Keratinocyte (primary cell): ENCODE measurements at regions not wholly inside any gene's neighbourhood (a gene's known extent, or its start where the extent isn't known, plus 50 kb on each side); places are given as distances from the start of the nearest gene placed in this dataset.

Experiments
- DNase-seq: peaks from one replicate; pipeline ENCODE4 v3.0.0-alpha.2; 2011; ENCODE audit warnings: low read depth, missing footprints, low spot score
- FAIRE-seq: peaks from 2 replicates; lab custom pipeline; 2011; peaks lifted over from hg19 to GRCh38; lab: Jason Lieb, UNC
- H2AFZ ChIP-seq: 2 replicates; pipeline ENCODE4 v1.6.0; 2012; ENCODE audit warnings: low read length, control low read depth, inconsistent platforms; ENCODE audit not compliant: control insufficient read depth
- H3K27ac ChIP-seq: 2 replicates; pipeline ENCODE4 v1.5.1; 2011; ENCODE audit warnings: low read length; ENCODE audit not compliant: control insufficient read depth, insufficient read depth
- H3K27me3 ChIP-seq: 3 replicates; pipeline ENCODE4 v1.6.0; 2011; ENCODE audit warnings: low read length; ENCODE audit not compliant: control insufficient read depth, insufficient read depth; ENCODE audit errors: extremely low read depth
- H3K36me3 ChIP-seq, 2 experiments: 2 replicates in 1 of 2; 3 replicates in 1 of 2; pipeline ENCODE4 v1.5.1; 2011; ENCODE audit warnings: low read length in 2 of 2, mild to moderate bottlenecking in 1 of 2; ENCODE audit not compliant: control insufficient read depth in 2 of 2, insufficient read depth in 2 of 2; ENCODE audit errors: extremely low read depth in 1 of 2
- H3K4me1 ChIP-seq: 3 replicates; pipeline ENCODE4 v1.5.1; 2011; ENCODE audit warnings: low read length; ENCODE audit not compliant: control insufficient read depth, insufficient read depth; ENCODE audit errors: extremely low read depth
- H3K4me2 ChIP-seq: 3 replicates; pipeline ENCODE4 v1.6.0; 2011; ENCODE audit warnings: low read depth, low read length; ENCODE audit not compliant: control insufficient read depth, insufficient read depth; ENCODE audit errors: extremely low read depth
- H3K4me3 ChIP-seq, 3 experiments: fragments of 200-600 bp in 1 of 3; sonication (generic) in 1 of 3; 2 replicates in 2 of 3; 3 replicates in 1 of 3; pipeline ENCODE4 v1.5.1; 2011 to 2016; ENCODE audit warnings: low read length in 3 of 3, mild to moderate bottlenecking in 3 of 3, control low read depth in 2 of 3, inconsistent platforms in 1 of 3, low read depth in 1 of 3, mixed read lengths in 1 of 3, mixed run types in 1 of 3, moderate library complexity in 1 of 3; ENCODE audit not compliant: control insufficient read depth in 2 of 3, insufficient read depth in 2 of 3; ENCODE audit errors: extremely low read depth in 1 of 3
- H3K79me2 ChIP-seq: 2 replicates; pipeline ENCODE4 v1.6.0; 2012; ENCODE audit warnings: low read length; ENCODE audit not compliant: control insufficient read depth, insufficient read depth
- H3K9ac ChIP-seq: 3 replicates; pipeline ENCODE4 v1.6.0; 2011; ENCODE audit warnings: low read length; ENCODE audit not compliant: control insufficient read depth, insufficient read depth; ENCODE audit errors: extremely low read depth
- H3K9me1 ChIP-seq: 3 replicates; pipeline ENCODE4 v1.6.0; 2011; ENCODE audit warnings: low read length; ENCODE audit not compliant: control insufficient read depth, insufficient read depth; ENCODE audit errors: extremely low read depth
- H3K9me3 ChIP-seq: 2 replicates; pipeline ENCODE4 v1.5.1; 2012; ENCODE audit warnings: low read depth, low read length; ENCODE audit not compliant: control insufficient read depth
- H4K20me1 ChIP-seq: 3 replicates; pipeline ENCODE4 v1.6.0; 2011; ENCODE audit warnings: low read length; ENCODE audit not compliant: control insufficient read depth, insufficient read depth; ENCODE audit errors: extremely low read depth
- EZH2 ChIP-seq: IDR thresholded peaks from one replicate; pipeline ENCODE4 v1.6.1; 2012; ENCODE audit warnings: inconsistent platforms, mild to moderate bottlenecking, low read length, moderate library complexity
- dilution Hi-C: fragments of 300-500 bp; cut with MboI; formaldehyde crosslinking; loops from one replicate; pipeline ENCODE4 v1.7.0; 2020; ENCODE audit warnings: low sequenced_read_pairs; ENCODE audit not compliant: extremely low pct_ligation_motif_present
- TF ChIP-seq, protein P1 (sequence below), 3 experiments: IDR thresholded peaks in 1 of 3; conservative IDR thresholded peaks in 1 of 3; optimal IDR thresholded peaks in 1 of 3; 2 replicates in 2 of 3; 3 replicates in 1 of 3; pipeline versions ENCODE3 to v1.5.1; 2011; ENCODE audit warnings: low read length in 3 of 3, mild to moderate bottlenecking in 3 of 3, moderate library complexity in 2 of 3, control low read depth in 1 of 3, inconsistent platforms in 1 of 3; ENCODE audit not compliant: insufficient read depth in 2 of 3; ENCODE audit errors: extremely low read depth in 1 of 3

- Histone ChIP-seq H3K79me2 (no peaks in the 10 kb centered on the region), H2AFZ (no peak overlapping the region), H3K9me1 (no peaks in the 10 kb centered on the region), H3K27me3 (no peaks in the 10 kb centered on the region), H3K27ac (no peak overlapping the region), H3K4me1 (no peaks in the 10 kb centered on the region), H4K20me1 (no peaks in the 10 kb centered on the region), H3K36me3 (no peaks in the 10 kb centered on the region), H3K4me3 (no peak overlapping the region), H3K4me2 (no peak overlapping the region), H3K9ac (no peak overlapping the region), H3K9me3 (no peaks in the 10 kb centered on the region)
- DNase-seq (no peak), FAIRE-seq (no peak)
- TF ChIP-seq, protein P1, sequence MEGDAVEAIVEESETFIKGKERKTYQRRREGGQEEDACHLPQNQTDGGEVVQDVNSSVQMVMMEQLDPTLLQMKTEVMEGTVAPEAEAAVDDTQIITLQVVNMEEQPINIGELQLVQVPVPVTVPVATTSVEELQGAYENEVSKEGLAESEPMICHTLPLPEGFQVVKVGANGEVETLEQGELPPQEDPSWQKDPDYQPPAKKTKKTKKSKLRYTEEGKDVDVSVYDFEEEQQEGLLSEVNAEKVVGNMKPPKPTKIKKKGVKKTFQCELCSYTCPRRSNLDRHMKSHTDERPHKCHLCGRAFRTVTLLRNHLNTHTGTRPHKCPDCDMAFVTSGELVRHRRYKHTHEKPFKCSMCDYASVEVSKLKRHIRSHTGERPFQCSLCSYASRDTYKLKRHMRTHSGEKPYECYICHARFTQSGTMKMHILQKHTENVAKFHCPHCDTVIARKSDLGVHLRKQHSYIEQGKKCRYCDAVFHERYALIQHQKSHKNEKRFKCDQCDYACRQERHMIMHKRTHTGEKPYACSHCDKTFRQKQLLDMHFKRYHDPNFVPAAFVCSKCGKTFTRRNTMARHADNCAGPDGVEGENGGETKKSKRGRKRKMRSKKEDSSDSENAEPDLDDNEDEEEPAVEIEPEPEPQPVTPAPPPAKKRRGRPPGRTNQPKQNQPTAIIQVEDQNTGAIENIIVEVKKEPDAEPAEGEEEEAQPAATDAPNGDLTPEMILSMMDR (optimal IDR thresholded peaks at IDR 0.05 in 1 of 3, IDR thresholded peaks at IDR 0.05 in 1 of 3, conservative IDR thresholded peaks at IDR 0.05 in 1 of 3; ENCODE audit: extremely low read depth in 1 of 3, insufficient read depth in 2 of 3, low read length in 3 of 3): no peak
- no peak for TF ChIP-seq EZH2
- dilution Hi-C loops: no loop called here
Observed at GRCh38 chr7:16300361-16300895, 120.9 kb downstream of the CRPPA start.

DNA sequence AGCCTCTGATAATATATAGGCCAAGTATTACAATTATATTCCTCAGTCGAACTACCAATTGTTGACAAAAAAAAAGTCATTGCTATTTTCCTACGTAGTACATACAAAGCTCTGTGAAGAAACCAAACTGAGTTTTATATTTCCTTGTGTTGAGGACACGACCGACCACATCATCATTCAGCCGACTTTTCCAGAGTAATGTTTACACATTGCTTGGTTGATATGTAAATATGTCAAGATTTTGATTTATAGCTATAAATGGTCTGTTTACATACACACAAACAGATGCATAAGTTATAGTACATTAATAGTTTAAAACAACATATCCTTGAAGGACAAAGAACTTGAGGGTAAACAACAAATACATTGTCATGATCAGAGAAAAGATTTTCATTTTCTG lies 121.5 kb downstream of the CRPPA start:
- H3K9me3 ChIP-seq: no peaks in the 10 kb centered on the region
- H3K79me2 ChIP-seq: no peaks in the 10 kb centered on the region
- dilution Hi-C loops: no loop called here
- FAIRE-seq: no peak
- no peak overlapping the region for H3K27ac ChIP-seq
- no peaks in the 10 kb centered on the region for H3K9me1 ChIP-seq
- DNase-seq: no peak
- H3K27me3 ChIP-seq: no peaks in the 10 kb centered on the region
- H3K4me1 ChIP-seq: no peaks in the 10 kb centered on the region
- H4K20me1 ChIP-seq: no peaks in the 10 kb centered on the region
- no peak overlapping the region for H2AFZ ChIP-seq
- H3K4me2 ChIP-seq: no peak overlapping the region
- no peaks in the 10 kb centered on the region for H3K36me3 ChIP-seq
- TF ChIP-seq EZH2: no peak
- TF ChIP-seq, protein P1 (optimal IDR thresholded peaks at IDR 0.05 in 1 of 3, IDR thresholded peaks at IDR 0.05 in 1 of 3, conservative IDR thresholded peaks at IDR 0.05 in 1 of 3; ENCODE audit: extremely low read depth in 1 of 3, insufficient read depth in 2 of 3, low read length in 3 of 3): no peak
- no peak overlapping the region for H3K9ac ChIP-seq
- no peak overlapping the region for H3K4me3 ChIP-seq
